Upper lobe of right lung (tissue), 1 donor: ENCODE measurements at regions not wholly inside any gene's neighbourhood (a gene's known extent, or its start where the extent isn't known, plus 50 kb on each side); places are given as distances from the start of the nearest gene placed in this dataset.

Experiments
- ATAC-seq: fragments of 200-7000 bp; cut with Tn5 transposase; one replicate; pipeline ENCODE4 v1.9.1; 2020; ENCODE audit warnings: mild to moderate bottlenecking, moderate library complexity
- DNase-seq: peaks from one replicate; pipeline ENCODE4 v3.0.0-alpha.2; 2020
- H3K27ac ChIP-seq: fragments of 200-600 bp; one replicate; pipeline ENCODE4 v1.8.0; 2022
- H3K27me3 ChIP-seq: fragments of 200-600 bp; one replicate; pipeline ENCODE4 v1.8.0; 2022; ENCODE audit warnings: mild to moderate bottlenecking
- H3K36me3 ChIP-seq: fragments of 200-600 bp; one replicate; pipeline ENCODE4 v1.8.0; 2022
- H3K4me1 ChIP-seq: fragments of 200-600 bp; one replicate; pipeline ENCODE4 v1.8.0; 2022
- H3K4me3 ChIP-seq: fragments of 200-600 bp; one replicate; pipeline ENCODE4 v1.8.0; 2022; ENCODE audit warnings: mild to moderate bottlenecking
- H3K9me3 ChIP-seq: fragments of 200-600 bp; one replicate; pipeline ENCODE4 v1.8.0; 2022
- intact Hi-C: fragments of 100-400 bp; cut with DNase I; formaldehyde crosslinking; loops from one replicate; pipeline ENCODE4 v1.11.0; 2022
- TF ChIP-seq, protein P1 (sequence below): fragments of 200-600 bp; IDR thresholded peaks from one replicate; pipeline ENCODE4 v1.8.0; 2022; ENCODE audit warnings: antibody characterized with exemption
- donor health status: DM: no; HTN: yes; CAD: no; lungs with severe emphysema.

DNA sequence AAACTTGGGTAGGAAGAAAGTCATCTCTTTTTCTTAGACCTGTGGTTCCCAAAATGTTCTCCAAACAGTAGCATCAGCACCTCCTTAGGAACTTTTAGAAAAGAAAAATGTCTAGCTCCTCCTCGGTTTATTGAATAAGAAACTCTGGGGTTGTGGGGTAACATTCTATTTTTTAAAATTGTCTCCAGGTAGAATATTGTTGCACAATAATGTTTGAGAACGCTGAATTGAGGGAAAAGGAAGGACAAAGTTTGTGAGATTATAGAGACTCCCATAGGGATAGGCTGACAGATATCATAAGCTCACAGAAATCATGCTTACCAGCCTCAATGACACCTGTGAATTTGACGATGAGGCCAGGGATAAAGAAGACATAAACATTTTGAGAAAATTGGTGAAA lies 1199.0 kb upstream of the CDH6 start:
- intact Hi-C loops = no loop called here
- ATAC-seq (no peak), DNase-seq (no peak)
- H3K36me3 ChIP-seq = no peaks in the 10 kb centered on the region
- H3K27ac ChIP-seq = no peak overlapping the region
- H3K4me1 ChIP-seq = no peaks in the 10 kb centered on the region
- no peaks in the 10 kb centered on the region for H3K27me3 ChIP-seq
- TF ChIP-seq, protein P1, sequence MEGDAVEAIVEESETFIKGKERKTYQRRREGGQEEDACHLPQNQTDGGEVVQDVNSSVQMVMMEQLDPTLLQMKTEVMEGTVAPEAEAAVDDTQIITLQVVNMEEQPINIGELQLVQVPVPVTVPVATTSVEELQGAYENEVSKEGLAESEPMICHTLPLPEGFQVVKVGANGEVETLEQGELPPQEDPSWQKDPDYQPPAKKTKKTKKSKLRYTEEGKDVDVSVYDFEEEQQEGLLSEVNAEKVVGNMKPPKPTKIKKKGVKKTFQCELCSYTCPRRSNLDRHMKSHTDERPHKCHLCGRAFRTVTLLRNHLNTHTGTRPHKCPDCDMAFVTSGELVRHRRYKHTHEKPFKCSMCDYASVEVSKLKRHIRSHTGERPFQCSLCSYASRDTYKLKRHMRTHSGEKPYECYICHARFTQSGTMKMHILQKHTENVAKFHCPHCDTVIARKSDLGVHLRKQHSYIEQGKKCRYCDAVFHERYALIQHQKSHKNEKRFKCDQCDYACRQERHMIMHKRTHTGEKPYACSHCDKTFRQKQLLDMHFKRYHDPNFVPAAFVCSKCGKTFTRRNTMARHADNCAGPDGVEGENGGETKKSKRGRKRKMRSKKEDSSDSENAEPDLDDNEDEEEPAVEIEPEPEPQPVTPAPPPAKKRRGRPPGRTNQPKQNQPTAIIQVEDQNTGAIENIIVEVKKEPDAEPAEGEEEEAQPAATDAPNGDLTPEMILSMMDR = no peak
- no peaks in the 10 kb centered on the region for H3K9me3 ChIP-seq
- no peak overlapping the region for H3K4me3 ChIP-seq

DNA sequence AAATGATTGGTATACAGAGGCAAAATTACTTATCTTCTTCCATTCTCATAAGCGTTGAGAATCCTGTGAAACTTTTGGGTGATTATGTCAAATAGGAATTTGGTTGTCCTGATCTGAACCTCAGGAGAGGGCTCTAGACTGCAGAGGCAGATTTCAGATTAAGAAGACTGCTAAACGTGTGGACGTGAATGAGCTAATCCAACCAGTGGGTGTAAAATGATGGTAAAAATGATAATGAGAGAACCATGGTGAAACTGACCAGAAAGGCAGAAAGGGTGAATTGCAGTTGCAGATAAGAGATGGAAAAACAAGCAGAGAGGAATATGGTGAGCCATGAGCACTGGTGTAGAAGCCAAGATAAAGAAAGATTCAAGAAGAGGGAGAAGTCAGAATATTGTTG lies 1200.2 kb upstream of the CDH6 start:
- intact Hi-C loops = no loop called here
- no peaks in the 10 kb centered on the region for H3K36me3 ChIP-seq
- no peaks in the 10 kb centered on the region for H3K4me1 ChIP-seq
- DNase-seq (no peak), ATAC-seq (no peak)
- no peak overlapping the region for H3K27ac ChIP-seq
- TF ChIP-seq, protein P1 = no peak
- no peaks in the 10 kb centered on the region for H3K27me3 ChIP-seq
- no peaks in the 10 kb centered on the region for H3K9me3 ChIP-seq
- H3K4me3 ChIP-seq = no peak overlapping the region

DNA sequence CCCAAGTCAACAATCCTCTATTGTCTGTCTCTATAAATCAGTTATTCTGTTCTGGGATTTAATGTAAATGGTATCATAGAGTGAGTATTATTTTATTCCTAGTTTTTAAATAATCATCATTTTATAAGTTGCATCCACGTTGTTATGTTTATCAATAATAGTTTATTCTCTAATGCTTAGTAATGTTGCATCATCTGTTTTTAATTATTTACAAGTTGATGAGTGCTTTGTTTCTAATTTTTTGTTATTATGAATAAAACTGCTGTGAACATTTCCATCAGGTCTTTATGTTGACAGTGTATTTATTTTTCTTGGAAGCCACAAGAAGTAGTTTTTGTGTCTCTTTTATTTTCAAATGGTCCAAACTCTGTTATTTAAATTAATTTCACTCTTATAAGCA lies 1201.2 kb upstream of the CDH6 start:
- intact Hi-C loops = no loop called here
- DNase-seq = no peak
- TF ChIP-seq, protein P1 = no peak

DNA sequence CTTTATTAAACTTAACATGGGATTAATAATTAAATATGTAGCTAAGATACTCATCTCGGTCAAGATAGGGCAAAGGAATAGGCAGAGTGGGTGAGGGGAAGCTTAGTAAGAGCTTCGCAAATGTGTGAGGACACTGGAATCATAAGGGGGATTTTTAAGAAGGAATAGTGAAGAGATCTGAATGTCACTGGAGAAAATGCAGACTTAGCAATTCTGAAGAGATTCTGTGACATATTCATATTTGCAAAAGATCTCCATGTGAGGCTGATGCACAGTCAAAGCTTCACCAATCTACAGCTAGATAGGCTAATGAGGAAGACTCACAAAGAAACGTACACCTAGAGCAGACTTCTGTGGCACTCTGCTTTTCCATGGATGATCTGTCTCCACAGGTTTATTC lies 1202.8 kb upstream of the CDH6 start:
- Histone ChIP-seq H3K9me3 (no peaks in the 10 kb centered on the region), H3K27me3 (no peaks in the 10 kb centered on the region), H3K27ac (no peak overlapping the region), H3K4me3 (no peak overlapping the region), H3K4me1 (no peaks in the 10 kb centered on the region), H3K36me3 (no peaks in the 10 kb centered on the region)
- DNase-seq = no peak
- intact Hi-C loops = no loop called here
- no peak for ATAC-seq
- TF ChIP-seq, protein P1 = no peak

More for the DNA sequence above, 1201.2 kb upstream of the CDH6 start:
- no peak overlapping the region for H3K4me3 ChIP-seq
- H3K36me3 ChIP-seq = no peaks in the 10 kb centered on the region
- no peak overlapping the region for H3K27ac ChIP-seq
- H3K4me1 ChIP-seq = no peaks in the 10 kb centered on the region
- no peaks in the 10 kb centered on the region for H3K9me3 ChIP-seq
- no peak for ATAC-seq
- H3K27me3 ChIP-seq = no peaks in the 10 kb centered on the region

DNA sequence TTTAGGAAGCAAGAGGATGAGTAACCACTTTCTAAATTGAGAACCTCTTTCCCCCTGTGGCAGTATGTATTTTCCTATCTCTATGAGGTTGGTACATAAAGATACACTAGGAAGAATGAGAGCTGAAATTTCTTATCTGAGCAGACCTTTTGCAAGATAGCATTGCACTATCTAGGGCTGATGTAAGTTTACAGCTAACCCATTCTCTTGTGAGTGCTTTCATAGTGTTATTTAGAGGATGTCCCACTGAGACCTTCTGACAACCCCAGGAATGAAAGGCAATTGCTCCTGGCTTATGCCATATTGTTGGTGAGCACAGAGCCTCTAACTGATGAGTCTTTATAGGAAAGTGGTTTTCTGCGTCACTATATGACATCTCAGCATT lies 1209.3 kb upstream of the CDH6 start:
- Histone ChIP-seq H3K9me3 (no peaks in the 10 kb centered on the region), H3K36me3 (no peaks in the 10 kb centered on the region), H3K27ac (no peak overlapping the region), H3K4me3 (no peak overlapping the region), H3K4me1 (no peaks in the 10 kb centered on the region), H3K27me3 (no peaks in the 10 kb centered on the region)
- DNase-seq (no peak), ATAC-seq (no peak)
- intact Hi-C loops = no loop called here
- TF ChIP-seq, protein P1 = no peak

DNA sequence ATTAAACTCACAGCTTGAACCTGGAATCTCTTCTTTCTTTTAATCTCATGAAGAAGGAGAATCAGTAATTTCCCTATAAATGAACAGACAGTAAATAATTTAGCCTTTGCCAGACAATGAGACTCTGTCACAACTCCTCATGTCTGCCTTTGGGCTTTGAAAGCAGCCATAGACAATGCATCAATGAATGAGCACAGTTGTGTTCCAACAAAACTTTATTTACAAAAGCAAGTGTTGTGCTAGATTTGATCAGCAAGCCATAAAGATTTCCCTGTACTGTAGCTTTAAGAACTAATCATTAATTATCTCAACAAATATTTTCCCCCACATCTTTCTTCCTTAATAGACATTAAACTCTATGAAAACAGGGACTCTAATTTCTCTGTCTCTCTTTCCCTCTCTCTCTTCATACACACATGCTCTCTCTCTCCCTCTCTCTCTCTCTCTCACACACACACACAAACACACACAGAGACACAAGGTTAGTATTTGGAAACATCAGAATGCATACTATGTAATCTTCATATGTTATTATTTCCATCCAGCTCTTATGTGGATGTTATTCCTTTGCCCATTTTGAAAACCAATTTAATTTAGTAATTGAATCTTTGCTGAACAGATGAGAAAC lies 1209.8 kb upstream of the CDH6 start:
- TF ChIP-seq, protein P1 = no peak
- no peaks in the 10 kb centered on the region for H3K4me1 ChIP-seq
- no peak overlapping the region for H3K27ac ChIP-seq
- ATAC-seq (no peak), DNase-seq (no peak)
- H3K9me3 ChIP-seq = no peaks in the 10 kb centered on the region
- intact Hi-C loops = no loop called here
- H3K4me3 ChIP-seq = no peak overlapping the region
- H3K36me3 ChIP-seq = no peaks in the 10 kb centered on the region
- no peaks in the 10 kb centered on the region for H3K27me3 ChIP-seq
